ENCODE measurements at regions not wholly inside any gene's neighbourhood (a gene's known extent, or its start where the extent isn't known, plus 50 kb on each side); places are given as distances from the start of the nearest gene placed in this dataset.
"Not testable (repeated sequence)": the region's sequence is repeated elsewhere in the genome, so short reads cannot be mapped to it uniquely, and the experiment has no call there.

GRCh38 chr13:44887515-44887914 lies 101.8 kb downstream of the NUFIP1 start:
- no peak for DNase-seq (ENCODE audit: low spot score)
- no peak for FAIRE-seq

DNA sequence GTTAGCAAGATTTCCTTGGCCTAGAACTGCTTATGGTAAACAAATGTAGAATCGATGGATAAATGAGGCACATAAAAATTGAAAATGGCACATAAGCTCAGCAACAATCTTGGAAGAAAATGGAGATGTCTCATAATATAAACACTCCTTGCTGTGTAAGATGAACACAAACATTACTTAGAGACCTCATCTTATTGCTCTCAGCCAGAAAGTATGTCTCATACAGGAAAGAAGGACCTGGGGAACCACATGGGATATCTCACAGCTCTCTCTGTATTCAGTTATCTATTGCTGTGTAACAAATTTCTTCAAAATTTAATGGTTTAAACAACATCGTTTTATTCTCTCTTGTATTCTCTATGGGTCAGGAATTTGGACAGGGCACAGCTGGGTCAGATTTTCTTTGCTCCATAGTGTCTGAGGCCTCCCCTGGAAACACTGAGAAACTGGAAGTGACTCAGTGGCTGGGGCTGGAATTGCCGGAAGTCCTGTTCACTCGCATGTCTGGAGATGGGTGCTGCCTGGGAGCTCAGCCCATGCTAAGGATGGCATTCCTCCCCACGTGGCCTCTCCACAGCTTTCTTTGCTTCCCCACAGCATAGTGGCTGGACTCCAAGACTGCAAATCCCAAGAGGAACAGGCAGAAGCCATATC lies 105.1 kb downstream of the NUFIP1 start:
- no peak for FAIRE-seq
- peak; percentile 44 for DNase-seq (ENCODE audit: low spot score)

- DNase-seq (ENCODE audit: low spot score) (peak; percentile 54), FAIRE-seq (no peak)
Measured at GRCh38 chr13:44879452-44880058, 109.7 kb downstream of the NUFIP1 start.

DNA sequence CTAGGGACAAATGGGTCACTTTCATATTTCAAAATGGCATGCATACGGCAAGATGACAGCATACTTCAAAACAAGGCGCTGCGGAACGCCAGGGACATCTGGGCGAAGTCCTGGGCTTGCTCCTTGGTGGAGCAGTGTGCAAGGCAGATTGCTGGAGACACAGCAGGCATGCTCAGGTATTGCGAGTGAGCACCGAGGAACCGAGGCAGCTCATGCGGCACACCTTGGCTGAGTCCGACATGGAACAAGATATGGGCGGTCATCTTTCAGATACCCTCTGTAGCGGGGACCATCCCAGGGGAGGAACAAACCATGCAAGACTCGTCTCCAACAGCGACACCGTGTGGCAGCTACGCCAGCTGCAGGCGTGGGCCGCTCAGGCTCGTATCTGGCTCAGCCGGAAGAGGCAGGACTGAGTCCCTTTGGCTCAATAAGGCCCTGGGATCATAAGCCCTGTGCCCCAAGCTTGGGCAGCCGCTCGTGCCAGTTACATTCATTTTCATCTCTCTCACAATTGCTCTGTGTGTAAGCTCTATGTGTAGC lies 112.4 kb downstream of the NUFIP1 start:
- no peak for DNase-seq (ENCODE audit: low spot score)
- FAIRE-seq: no peak

GRCh38 chr13:44874886-44875630 lies 114.2 kb downstream of the NUFIP1 start:
- FAIRE-seq: peak; percentile 56

DNA sequence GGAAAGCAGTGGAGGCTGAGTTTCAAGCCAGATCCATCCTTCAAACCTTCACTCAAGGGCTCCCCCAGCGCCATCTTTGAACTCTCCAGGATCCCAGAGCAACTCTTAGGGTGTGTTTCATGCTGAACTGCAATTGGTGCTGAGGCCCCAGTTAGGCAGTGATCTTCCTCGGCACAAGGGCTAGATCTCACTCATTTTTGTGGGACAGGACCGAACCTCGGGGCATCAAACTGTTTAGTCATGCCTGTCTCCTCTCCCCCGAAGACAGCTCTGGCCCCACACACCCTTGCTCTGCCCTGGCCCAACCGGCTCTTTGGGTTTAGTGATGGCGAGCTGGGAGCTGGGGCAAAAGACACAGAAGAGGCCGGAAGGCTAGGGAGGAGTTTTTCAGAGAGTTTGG lies 115.1 kb downstream of the NUFIP1 start:
- DNase-seq (ENCODE audit: low spot score): no peak
- no peak for FAIRE-seq

More at GRCh38 chr13:44874886-44875630, 114.2 kb downstream of the NUFIP1 start:
- peak; percentile 47 for DNase-seq (ENCODE audit: low spot score)

DNA sequence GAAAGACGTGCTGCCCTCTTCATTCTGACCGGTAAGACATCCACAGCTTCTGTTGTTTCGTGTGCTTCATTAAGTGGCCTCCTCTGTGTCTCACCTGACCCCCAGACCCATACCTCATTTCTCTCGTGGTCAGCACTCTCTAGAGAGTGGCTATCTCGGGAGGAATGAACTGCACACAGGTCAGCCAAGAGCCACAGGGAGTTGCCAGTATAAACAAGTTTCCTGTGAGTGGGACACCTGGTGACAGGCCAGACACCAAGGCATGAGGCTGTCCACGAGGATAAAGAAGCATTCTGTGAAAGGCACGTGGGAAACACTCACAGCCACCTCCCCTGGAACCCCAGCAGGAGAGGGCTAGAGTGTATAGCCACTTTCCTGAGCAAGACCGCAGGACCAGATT lies 115.8 kb downstream of the NUFIP1 start:
- FAIRE-seq: no peak

GRCh38 chr13:44872751-44873150 lies 116.5 kb downstream of the NUFIP1 start:
- FAIRE-seq (no peak), DNase-seq (ENCODE audit: low spot score) (no peak)

More for the DNA sequence above, 115.8 kb downstream of the NUFIP1 start:
- no peak for DNase-seq (ENCODE audit: low spot score)

DNA sequence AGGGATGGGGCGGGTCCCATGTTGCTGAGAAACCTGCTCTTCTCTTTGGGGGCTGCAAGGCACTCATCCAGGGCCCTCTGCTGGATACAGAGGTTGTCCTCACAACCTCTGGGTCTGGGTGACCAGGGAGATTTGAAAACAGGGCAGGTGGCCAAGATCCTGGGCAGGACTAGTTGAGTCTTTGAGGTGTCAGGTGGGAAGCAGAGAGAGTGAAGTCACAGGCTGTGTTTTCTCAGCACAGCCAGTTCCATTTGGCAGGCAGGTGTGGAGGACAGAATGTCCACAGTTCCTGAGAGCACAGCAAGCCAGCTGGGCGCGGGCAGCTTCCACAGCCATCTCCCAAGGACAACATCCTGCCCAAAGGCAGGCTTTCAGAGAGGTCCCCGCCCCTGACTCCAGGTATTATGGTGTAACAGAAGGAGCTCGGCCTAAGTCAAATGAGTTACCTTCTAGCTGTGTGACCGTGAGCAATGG lies 118.8 kb downstream of the NUFIP1 start:
- no peak for DNase-seq (ENCODE audit: low spot score)
- FAIRE-seq: no peak

DNA sequence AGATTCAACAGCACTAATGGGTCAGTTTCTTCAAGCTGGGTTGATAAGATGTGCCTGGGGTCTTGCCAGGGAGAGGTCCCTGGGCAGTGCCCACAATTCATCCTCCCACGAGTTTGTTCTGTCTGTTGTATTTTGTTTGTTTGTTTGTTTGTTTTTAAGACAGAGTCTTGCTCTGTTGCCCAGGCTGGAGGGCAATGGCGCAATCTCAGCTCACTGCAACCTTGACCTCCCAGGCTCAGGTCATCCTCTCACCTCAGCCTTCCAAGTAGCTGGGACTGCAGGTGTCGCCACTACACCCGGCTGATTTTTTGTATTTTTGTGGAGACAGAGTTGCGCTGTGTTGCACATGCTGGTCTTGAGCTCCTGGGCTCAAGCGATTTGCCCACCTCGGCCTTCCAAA lies 120.1 kb downstream of the NUFIP1 start:
- DNase-seq (ENCODE audit: low spot score) (no peak), FAIRE-seq (no peak)

DNA sequence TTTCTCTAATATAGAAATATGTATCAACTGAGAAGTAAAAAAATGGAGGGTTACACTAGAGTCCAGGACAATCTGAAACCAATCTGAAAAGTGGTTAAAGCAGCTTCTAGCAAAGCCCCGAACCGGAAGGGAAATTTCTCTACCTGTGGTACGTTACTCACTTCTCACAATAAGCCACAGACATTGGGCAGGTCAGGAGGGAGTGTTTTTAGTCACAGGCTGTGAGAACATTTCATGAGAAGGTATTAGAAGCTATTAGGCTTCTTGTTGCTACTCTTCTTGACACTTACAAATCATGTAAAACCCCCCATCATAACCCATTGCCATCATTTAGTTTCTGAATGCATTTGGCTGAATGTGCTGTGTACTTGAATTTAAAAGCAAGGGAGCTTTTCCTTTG lies 120.9 kb downstream of the NUFIP1 start:
- DNase-seq (ENCODE audit: low spot score): no peak
- FAIRE-seq: no peak

DNA sequence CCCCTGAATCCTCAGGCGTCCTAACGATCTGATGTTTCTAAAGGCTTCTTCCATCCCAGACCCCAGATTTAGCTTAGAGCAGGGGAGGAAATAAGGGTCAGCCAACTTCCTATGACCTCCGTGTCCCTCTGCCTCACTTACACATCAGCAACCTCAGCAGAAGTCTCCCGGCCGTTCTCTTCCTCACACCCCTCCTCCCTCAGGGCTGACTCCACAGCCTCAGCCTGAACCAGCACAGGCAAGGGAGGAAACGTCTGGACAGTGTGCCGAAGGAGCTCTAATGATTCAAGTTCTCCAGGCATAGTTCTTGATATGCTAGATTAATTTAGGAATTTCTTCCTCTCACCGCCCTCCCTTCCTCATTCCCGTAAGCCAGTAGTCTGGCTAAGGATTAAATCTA lies 121.4 kb downstream of the NUFIP1 start:
- FAIRE-seq (no peak), DNase-seq (ENCODE audit: low spot score) (no peak)

DNA sequence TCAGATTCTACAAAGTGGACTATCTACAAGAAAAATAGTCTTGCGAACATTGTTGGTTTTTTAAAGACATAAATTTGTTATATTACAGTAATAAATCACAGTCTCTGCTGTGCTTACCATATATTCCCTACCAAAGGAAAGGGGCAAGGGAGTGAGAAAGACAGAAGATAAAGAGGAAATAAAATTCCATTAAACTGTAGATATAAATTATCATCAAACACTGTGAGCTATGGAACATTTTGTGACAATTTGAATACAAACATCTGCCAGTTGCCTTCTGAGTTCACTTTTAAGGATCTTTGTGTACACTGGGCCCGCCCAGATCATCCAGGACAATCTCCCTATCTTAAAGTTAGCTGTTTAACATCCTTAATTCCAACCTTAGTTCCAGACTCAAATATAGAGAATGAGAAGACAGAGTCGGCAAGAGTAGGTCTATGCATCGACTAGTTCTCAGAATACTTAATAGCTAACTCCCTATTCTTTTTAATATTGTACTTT lies 122.8 kb downstream of the NUFIP1 start:
- FAIRE-seq: no peak
- no peak for DNase-seq (ENCODE audit: low spot score)

DNA sequence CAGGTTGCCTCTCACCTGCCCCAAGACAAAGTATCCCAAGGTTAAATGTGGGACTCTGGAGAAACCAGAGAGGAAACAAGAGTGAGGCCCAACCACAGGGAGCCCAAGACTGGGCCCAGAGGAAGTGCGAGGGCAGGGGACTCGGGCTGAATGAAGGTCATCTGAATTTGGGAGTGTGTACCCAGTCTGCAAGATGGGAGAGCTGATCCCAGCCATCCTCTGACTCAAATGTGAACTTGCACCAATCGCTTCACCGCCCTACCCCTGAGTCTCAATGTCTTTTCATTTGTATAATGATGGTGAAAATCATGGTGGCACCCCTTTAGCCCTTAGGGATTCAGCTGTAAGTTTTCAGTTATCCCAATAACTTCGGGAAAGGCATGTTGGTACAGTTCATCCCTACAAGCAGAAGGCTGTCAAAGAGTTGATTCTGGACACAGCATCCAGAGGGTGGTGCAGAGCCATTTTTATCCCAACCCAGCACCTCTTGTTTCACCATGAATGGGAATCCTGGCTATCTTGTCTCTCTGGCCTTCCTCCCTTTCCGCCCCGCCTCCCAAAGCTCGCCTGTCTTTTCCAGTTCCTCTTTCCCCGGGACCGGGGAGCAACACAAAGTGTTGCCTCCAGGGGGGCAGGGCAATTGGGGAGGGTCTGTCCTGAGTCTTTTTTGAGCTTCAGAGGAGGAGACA lies 123.4 kb downstream of the NUFIP1 start:
- no peak for FAIRE-seq
- no peak for DNase-seq (ENCODE audit: low spot score)

DNA sequence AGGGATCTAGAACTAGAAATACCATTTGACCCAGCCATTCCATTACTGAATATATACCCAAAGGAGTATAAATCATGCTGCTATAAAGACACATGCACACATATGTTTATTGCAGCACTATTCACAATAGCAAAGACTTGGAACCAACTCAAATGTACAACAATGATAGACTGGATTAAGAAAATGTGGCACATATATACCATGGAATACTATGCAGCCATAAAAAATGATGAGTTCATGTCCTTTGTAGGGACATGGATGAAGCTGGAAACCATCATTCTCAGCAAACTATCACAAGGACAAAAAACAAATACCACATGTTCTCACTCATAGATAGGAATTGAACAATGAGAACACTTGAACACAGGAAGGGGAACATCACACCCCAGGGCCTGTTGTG lies 125.6 kb downstream of the NUFIP1 start:
- DNase-seq (ENCODE audit: low spot score): not testable (repeated sequence)

GRCh38 chr13:44860454-44860853 lies 128.8 kb downstream of the NUFIP1 start:
- no peak for FAIRE-seq

More for the DNA sequence above, 125.6 kb downstream of the NUFIP1 start:
- not testable (repeated sequence) for FAIRE-seq

DNA sequence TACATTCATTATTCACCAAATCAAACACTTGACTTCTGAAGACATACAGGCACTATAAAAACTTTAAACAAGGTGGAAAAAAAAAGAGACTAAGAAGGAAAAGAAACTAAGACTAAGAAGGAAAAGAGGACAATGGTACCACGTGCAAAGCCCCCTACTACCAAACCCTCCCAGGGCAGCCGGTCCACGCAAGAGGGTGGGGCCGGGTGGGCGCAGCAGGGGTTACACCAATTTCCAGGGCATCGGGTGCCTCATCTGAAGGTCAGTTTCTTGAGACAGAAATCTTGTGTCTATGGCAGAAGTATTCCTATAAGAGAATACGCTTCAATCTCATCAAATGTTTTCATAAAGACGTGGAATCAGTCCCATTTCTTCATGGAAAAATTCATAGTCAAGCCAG lies 131.5 kb downstream of the NUFIP1 start:
- FAIRE-seq (no peak), DNase-seq (ENCODE audit: low spot score) (no peak)

More at GRCh38 chr13:44860454-44860853, 128.8 kb downstream of the NUFIP1 start:
- DNase-seq (ENCODE audit: low spot score): no peak

- DNase-seq (ENCODE audit: low spot score) (no peak), FAIRE-seq (no peak)
Measured at GRCh38 chr13:44857061-44857460, 132.2 kb downstream of the NUFIP1 start.

GRCh38 chr13:44855860-44856259 lies 133.4 kb downstream of the NUFIP1 start:
- DNase-seq (ENCODE audit: low spot score): no peak
- no peak for FAIRE-seq

GRCh38 chr13:44854313-44855060 lies 134.8 kb downstream of the NUFIP1 start:
- FAIRE-seq: no peak
- DNase-seq (ENCODE audit: low spot score): no peak
